Peyer's patch (tissue), 4 donors: ENCODE measurements at regions not wholly inside any gene's neighbourhood (a gene's known extent, or its start where the extent isn't known, plus 50 kb on each side); places are given as distances from the start of the nearest gene placed in this dataset.

Experiments used
- CTCF ChIP-seq, 6 experiments: fragments of 450-650 bp in 4 of 6; fragments of 200-600 bp in 2 of 6; sonication (generic) in 1 of 6; IDR thresholded peaks; one replicate each; pipeline ENCODE4 v1.5.1; 2017 to 2019; ENCODE audit warnings: antibody characterized with exemption in 6 of 6, mild to moderate bottlenecking in 3 of 6, moderate library complexity in 1 of 6
- POLR2A ChIP-seq, 2 donors: fragments of 450-650 bp; IDR thresholded peaks; one replicate each; pipeline ENCODE4 v1.5.1; 2017; ENCODE audit warnings: antibody characterized with exemption in 2 of 2, mild to moderate bottlenecking in 2 of 2, moderate library complexity in 2 of 2

GRCh38 chr5:82913971-82914370, 163.2 kb downstream of the TMEM167A start:
- no peak for TF ChIP-seq CTCF (IDR thresholded peaks at IDR 0.05)
- TF ChIP-seq POLR2A (IDR thresholded peaks at IDR 0.05), result no peak
